LNCAP (cell line): ENCODE measurements at regions not wholly inside any gene's neighbourhood (a gene's known extent, or its start where the extent isn't known, plus 50 kb on each side); places are given as distances from the start of the nearest gene placed in this dataset.

Experiments used
- TF ChIP-seq, protein P1 (sequence below): fragments of 450-650 bp; IDR thresholded peaks from 2 replicates; pipeline ENCODE4 v1.5.1; 2017; ENCODE audit warnings: mild to moderate bottlenecking

DNA sequence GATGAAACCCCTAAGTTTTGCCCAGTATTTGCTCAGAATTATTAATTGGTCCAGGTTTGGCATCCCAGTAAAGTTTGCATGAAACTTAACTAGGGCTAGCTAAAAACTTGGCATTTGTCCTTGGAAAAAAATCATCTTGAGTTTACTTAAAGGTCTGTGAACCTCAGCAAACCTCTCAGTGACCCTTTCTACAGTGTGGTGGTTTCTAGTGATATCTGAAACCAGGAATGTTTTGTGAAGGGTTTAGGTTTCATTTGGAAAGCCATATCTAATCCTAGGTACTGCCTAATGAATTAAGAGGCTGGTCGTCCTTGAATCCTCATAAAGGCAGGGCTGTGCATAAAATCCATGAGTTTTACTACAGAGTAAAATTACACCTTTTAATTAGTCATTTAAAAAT lies 218.5 kb upstream of the ANKRD50 start:
- TF ChIP-seq, protein P1, sequence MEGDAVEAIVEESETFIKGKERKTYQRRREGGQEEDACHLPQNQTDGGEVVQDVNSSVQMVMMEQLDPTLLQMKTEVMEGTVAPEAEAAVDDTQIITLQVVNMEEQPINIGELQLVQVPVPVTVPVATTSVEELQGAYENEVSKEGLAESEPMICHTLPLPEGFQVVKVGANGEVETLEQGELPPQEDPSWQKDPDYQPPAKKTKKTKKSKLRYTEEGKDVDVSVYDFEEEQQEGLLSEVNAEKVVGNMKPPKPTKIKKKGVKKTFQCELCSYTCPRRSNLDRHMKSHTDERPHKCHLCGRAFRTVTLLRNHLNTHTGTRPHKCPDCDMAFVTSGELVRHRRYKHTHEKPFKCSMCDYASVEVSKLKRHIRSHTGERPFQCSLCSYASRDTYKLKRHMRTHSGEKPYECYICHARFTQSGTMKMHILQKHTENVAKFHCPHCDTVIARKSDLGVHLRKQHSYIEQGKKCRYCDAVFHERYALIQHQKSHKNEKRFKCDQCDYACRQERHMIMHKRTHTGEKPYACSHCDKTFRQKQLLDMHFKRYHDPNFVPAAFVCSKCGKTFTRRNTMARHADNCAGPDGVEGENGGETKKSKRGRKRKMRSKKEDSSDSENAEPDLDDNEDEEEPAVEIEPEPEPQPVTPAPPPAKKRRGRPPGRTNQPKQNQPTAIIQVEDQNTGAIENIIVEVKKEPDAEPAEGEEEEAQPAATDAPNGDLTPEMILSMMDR: no peak

DNA sequence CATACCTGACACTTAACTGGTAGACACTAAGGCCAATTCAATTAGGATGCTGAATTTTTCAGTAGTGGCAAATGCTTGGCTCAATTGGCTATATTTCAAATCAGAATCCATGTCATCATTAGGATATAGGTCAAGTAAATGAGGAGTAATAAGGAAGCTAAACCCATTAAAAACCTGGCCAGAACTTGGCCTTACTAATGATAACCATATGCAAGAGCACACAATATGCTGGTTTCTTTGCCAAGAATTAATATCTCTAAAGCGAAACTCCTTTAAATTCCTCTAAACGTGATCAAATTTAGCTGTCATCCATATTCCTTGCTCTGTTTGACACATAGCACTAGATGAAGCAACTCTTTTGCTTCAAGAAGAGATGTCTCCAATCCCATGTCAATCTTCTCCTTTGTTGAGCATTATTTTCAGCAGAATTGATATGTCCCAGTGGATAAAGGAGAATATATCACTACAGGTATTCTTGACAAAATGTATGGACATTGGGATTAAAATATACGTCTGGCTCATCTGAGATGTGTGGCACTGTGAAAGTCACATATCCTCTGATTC lies 206.1 kb upstream of the ANKRD50 start:
- TF ChIP-seq, protein P1: no peak

DNA sequence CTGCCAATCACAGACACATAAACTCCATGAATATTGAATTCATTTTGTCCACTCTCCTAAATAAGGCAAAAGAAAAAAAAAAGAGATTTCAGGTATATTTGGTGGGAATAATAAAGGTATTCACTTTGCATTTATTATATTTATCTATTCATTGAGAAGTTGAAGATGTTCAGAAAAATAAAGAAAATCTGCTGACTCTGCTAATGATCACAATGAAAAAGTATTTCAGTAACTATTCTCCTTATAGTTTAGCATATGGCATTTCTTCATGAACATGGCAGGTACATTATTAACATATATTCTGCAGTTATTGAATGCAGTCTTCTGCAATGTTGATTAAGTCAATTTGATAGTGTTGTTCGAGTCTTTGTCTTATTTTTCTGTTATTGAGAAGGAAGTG lies 202.5 kb upstream of the ANKRD50 start:
- TF ChIP-seq, protein P1: no peak

DNA sequence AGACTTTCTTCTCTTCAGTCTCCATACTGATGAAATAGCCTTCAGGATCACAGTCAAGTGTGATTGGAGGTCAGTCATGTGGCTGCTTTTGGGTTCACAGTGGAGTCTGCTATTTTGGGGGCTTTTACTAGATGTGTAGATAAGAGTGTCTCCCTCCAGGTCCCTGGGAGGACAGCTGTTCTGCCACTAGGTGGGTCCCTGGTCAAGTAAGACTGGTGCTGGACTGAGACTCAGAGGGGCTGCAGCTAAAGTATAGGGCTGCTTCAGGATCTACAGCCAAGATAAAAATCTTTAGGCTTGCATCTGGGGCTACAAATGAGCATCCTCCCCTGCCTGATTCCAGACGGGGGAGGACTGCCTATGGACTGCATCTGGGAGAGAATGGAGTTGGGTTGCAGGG lies 200.7 kb upstream of the ANKRD50 start:
- TF ChIP-seq, protein P1: no peak

DNA sequence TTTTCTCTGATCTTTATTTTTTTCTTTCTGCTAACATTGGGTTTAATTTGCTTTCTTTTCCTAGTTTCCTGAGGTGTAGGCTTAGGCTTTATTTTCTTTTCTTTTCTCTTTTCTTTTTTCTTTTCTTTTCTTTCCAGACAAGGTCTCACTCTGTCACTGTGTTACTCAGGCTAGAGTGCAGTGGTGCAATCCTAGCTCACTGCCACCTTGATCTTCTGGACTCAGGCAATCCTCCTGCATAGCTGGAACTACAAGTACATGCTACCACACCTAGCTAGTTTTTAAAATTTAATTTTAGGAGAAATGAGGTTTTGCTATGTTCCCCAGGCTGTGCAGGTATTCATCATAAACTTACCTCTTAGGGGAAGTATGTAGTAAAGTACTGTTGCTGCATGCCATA lies 197.8 kb upstream of the ANKRD50 start:
- TF ChIP-seq, protein P1: no peak

DNA sequence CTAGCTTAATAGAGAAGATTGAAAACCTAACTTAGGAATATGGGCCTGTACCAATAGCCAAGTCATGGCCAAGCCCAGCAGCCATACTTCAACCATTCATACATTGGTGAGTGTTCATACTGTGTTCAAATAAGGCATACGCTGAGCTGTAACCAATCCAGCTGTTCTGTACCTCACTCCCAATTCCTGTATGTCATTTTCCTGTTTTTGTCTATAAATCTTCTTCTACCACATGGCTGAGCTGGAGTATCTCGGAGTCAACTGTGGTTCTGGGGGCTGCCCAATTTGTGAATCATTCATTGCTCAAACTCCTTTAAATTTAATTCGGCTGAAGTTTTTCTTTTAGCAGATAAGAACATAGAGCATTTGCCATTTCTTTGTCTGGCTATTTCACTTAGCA lies 195.3 kb upstream of the ANKRD50 start:
- TF ChIP-seq, protein P1: no peak

DNA sequence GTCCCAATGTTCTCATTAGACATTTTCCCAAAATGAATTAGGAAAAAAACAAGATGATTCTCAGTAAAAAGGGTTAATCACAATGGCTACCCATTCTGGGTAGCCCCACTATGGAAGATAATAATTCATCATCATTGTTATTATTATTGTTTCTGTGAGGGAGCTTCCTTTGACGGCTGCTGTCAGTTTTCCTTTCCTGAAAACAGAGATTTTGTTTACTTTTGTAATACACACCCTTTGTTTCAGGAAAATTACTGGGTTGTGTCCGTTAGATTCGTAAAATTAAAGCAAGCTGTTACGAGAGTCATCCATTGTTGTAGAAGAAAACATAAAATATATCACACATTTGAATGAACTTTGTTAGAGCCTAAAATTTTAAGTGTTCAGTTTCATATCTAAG lies 192.9 kb upstream of the ANKRD50 start:
- TF ChIP-seq, protein P1: no peak
